HG02588 (cell line): ENCODE measurements at regions not wholly inside any gene's neighbourhood (a gene's known extent, or its start where the extent isn't known, plus 50 kb on each side); places are given as distances from the start of the nearest gene placed in this dataset.

ENCODE experiments used
- ATAC-seq: cut with Tn5 transposase; IDR thresholded peaks from one replicate; pipeline ENCODE4 v1.9.1; 2021; ENCODE audit warnings: mild to moderate bottlenecking, moderate library complexity; ENCODE audit not compliant: unreplicated experiment

- no peak for ATAC-seq
Measured at GRCh38 chr12:92089559-92089958, 56.1 kb downstream of the BTG1 start.

GRCh38 chr12:92088805-92089204 is 56.8 kb downstream of the BTG1 start:
- no peak for ATAC-seq

GRCh38 chr12:92085736-92086040 is 60.0 kb downstream of the BTG1 start:
- no peak for ATAC-seq

- no peak for ATAC-seq
Measured at GRCh38 chr12:92085040-92085735, 60.5 kb downstream of the BTG1 start.

GRCh38 chr12:92080911-92081285 is 64.7 kb downstream of the BTG1 start:
- ATAC-seq: no peak

- no peak for ATAC-seq
Measured at GRCh38 chr12:92079054-92079385, 66.6 kb downstream of the BTG1 start.

GRCh38 chr12:92078167-92079053 is 67.2 kb downstream of the BTG1 start:
- no peak for ATAC-seq

GRCh38 chr12:92077530-92077929 is 68.1 kb downstream of the BTG1 start:
- ATAC-seq: no peak

GRCh38 chr12:92076101-92076500 is 69.5 kb downstream of the BTG1 start:
- no peak for ATAC-seq

GRCh38 chr12:92075425-92075914 is 70.2 kb downstream of the BTG1 start:
- ATAC-seq: no peak

GRCh38 chr12:92074889-92075288 is 70.8 kb downstream of the BTG1 start:
- ATAC-seq: no peak

GRCh38 chr12:92073094-92073493 is 72.6 kb downstream of the BTG1 start:
- ATAC-seq: no peak

- ATAC-seq: no peak
Measured at GRCh38 chr12:92072112-92072511, 73.5 kb downstream of the BTG1 start.

GRCh38 chr12:92070864-92071445 is 74.7 kb downstream of the BTG1 start:
- no peak for ATAC-seq

- ATAC-seq: peak; percentile 53
Measured at GRCh38 chr12:92070054-92070863, 75.4 kb downstream of the BTG1 start.

- no peak for ATAC-seq
Measured at GRCh38 chr12:92068459-92068858, 77.2 kb downstream of the BTG1 start.

GRCh38 chr12:92065639-92066038 is 80.0 kb downstream of the BTG1 start:
- ATAC-seq: peak; percentile 28

GRCh38 chr12:92065018-92065499 is 80.6 kb downstream of the BTG1 start:
- peak; percentile 72 for ATAC-seq

GRCh38 chr12:92064422-92064821 is 81.2 kb downstream of the BTG1 start:
- ATAC-seq: no peak

GRCh38 chr12:92063641-92064040 is 82.0 kb downstream of the BTG1 start:
- no peak for ATAC-seq
